SU-DHL-6 (cell line): ENCODE measurements at regions not wholly inside any gene's neighbourhood (a gene's known extent, or its start where the extent isn't known, plus 50 kb on each side); places are given as distances from the start of the nearest gene placed in this dataset.

Experiments used
- CTCF ChIP-seq: fragments of 200-600 bp; sonication (generic); IDR thresholded peaks from one replicate; pipeline ENCODE4 v1.5.1; 2017; ENCODE audit warnings: antibody characterized with exemption, mild to moderate bottlenecking, low read length, moderate library complexity; ENCODE audit not compliant: insufficient read depth, poor library complexity, severe bottlenecking
- EZH2phosphoT487 ChIP-seq: fragments of 200-600 bp; sonication (generic), shearing (Covaris generic); conservative IDR thresholded peaks from 2 replicates; pipeline ENCODE4 v1.6.1; 2018; ENCODE audit warnings: mild to moderate bottlenecking, antibody characterized with exemption, low read length, moderate library complexity, mixed read lengths

DNA sequence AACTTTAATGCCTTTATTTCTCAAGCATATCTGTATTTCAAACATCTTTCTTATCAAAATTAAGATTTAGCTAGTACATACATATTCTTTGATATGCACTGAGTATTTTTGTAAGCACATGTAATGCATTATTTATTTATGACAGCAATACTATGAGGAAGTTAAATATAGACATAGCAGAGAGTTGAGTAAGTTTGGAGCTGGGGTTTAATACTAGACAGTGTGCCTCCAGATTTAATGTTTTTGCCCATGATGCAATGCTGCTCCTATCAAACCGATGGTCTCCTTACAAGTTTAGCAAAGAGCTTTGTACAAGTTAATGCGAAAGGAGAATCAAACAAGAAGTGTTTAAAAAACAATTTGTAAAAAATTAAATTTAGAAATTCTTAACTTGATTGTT, 826.6 kb upstream of the MGAT4C start:
- no peak for TF ChIP-seq CTCF
- TF ChIP-seq EZH2phosphoT487: no peak
